H54 (cell line): ENCODE measurements at regions not wholly inside any gene's neighbourhood (a gene's known extent, or its start where the extent isn't known, plus 50 kb on each side); places are given as distances from the start of the nearest gene placed in this dataset.

Source experiments
- DNase-seq: peaks from one replicate; pipeline ENCODE4 v3.0.0; 2011; ENCODE audit warnings: low spot score, mixed read lengths; ENCODE audit not compliant: insufficient read length
- FAIRE-seq: peaks from 3 replicates; lab custom pipeline; 2011; peaks lifted over from hg19 to GRCh38; lab: Jason Lieb, UNC
- POLR2A ChIP-seq: IDR thresholded peaks from 2 replicates; pipeline ENCODE4 v1.6.1; 2011; ENCODE audit warnings: low read depth, mild to moderate bottlenecking, low read length

DNA sequence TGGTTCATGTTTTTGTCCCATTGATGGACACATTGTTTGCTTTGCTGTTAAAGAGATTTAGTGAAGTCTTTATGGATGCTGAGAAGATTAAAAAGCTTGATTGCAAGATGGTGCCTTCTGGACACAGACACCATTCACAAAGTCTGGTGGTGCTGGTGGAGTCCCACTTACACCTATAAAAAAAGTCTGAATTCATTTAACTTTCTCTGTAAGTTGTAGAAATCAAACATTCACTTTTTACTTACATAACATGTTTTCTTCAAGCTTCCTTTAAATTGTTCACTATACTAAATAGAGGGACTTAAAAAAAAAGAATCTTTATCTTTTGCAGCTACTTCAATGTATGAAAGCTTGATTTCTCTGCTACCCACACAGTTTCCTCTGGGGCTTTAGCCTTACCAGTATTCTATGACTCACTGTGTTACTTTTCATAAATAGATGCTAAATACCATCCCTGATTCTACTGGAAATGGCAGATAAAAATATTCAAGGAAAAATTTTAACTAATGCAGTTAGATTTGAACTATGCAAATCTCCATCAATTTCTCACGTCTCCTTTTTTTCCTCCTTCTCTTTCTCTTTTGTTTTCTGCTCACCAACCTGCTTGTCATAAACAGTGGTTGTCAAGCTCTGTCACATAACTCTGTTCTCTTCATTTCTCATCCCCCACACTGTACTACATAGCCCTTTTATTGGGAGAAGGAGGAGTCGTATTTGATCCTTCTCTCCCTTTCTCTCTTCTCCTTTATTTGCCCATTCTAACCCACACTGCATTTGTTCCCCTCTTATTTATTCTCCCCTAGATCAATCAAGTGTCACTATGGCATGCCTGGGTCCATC is 89.7 kb downstream of the FAM76B start:
- TF ChIP-seq POLR2A, result no peak
- FAIRE-seq (no peak), DNase-seq (no peak)

DNA sequence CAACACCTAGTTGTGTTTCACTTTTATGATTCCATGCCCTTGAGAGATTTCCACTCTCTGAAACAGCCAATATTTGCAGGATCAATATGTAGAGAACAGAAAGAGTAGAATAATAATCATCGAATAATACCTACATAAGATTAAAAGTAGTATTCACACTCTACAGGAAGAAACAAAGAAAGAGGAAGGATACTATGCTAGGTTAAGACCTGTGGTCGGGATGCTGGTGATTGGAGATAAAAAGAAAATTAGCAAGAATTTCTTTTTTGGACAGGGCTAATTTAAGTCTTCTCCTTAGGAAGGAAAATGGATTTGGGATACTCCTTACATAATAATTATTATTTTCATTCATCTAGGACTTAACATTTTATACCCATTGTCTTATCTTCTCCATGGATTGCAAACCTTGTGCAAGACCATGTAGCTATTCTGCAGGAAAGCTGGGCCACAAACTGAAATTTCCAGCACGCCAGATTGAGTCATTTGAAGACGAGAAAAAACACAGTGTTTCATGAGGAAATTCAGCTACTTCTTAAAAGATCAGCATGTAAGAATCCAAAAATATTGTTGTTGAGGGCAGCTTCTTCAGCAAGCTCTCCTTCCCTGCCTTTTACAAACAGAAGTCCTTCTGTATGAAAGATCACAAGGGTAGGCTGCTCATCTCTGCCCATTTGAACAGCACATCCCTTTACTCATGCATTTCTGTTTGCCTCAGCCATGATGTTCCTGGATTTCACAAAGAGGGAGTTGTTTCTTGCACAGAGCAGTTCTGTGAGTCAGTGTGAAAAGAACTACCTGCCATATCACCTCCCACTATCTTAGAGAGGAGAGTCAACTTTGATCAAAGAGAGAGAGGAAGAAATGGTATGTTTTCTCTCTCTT is 90.7 kb downstream of the FAM76B start:
- no peak for TF ChIP-seq POLR2A
- DNase-seq (no peak), FAIRE-seq (no peak)

DNA sequence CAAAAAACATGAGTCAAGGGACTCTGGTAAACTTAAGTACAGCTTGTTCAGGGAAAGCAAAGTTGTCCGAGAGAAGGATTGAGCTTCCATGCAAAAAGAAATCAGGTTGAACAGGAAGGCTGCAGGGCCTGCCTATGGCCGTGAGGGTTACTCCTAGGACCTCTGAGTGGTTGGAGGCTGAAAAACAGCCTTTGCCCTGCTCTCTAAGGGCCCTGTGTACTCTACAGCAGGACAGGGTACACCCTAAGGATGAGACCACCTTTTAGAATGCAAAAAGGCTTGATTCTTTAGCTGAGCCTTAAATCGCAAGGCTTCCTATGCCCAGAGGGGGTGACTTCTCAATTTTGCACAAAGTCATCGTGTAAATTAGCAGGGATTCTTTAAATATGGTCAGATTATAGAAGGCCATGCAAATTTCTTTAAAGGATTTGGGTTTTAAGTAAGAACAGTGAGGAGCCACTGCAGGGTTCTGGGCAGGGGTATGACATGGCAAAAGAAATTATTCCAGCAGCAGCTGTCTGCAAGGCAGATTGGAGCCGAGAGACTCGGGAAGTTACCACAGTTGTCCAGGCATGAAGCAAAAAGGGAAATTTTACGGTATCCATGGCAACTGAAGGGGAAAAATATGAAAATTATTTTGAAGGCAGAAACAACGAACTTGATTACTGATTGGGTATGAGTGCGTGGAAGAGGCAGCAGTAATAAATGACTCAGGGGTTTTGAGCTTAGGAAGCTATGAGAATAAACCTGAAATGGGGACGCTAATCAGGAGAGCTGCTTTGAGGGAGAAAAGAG is 91.8 kb downstream of the FAM76B start:
- no peak for TF ChIP-seq POLR2A
- no peak for FAIRE-seq
- no peak for DNase-seq

DNA sequence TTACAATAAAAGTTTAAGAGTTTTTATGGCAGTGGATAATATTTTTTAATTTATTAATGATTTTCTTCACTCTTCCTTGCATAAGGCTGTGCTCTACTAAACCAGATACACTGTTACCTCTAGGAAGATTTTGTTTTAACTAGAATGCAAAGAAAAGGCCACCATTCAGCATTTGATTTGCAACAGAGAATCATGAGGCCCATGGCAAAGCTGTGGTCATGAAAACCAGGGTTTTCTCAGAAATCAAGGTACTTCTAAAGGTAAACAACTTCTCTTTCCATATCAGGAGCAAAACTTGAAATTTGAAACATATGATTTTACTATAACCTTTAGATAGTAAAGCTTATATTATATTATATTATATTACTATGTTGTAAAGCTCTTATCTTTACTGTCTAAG is 94.4 kb downstream of the FAM76B start:
- TF ChIP-seq POLR2A, result no peak
- FAIRE-seq (no peak), DNase-seq (no peak)

DNA sequence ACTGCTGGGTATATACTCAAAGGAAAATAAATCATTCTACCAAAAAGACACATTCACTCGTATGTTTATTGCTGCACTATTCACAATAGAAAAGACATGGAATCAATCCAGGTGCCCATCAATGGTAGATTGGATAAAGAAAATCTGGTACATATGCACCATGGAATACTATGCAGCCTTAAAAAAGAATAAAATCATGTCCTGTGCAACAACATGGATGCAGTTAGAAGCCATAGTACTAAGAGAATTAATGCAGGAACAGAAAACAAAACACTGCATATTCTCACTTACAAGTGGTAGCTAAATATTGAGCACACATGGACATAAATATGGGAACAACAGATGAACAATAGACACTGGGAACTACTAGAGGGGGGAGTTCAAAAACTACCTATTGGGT is 96.3 kb downstream of the FAM76B start:
- TF ChIP-seq POLR2A, result no peak
- DNase-seq (no peak), FAIRE-seq (no peak)

DNA sequence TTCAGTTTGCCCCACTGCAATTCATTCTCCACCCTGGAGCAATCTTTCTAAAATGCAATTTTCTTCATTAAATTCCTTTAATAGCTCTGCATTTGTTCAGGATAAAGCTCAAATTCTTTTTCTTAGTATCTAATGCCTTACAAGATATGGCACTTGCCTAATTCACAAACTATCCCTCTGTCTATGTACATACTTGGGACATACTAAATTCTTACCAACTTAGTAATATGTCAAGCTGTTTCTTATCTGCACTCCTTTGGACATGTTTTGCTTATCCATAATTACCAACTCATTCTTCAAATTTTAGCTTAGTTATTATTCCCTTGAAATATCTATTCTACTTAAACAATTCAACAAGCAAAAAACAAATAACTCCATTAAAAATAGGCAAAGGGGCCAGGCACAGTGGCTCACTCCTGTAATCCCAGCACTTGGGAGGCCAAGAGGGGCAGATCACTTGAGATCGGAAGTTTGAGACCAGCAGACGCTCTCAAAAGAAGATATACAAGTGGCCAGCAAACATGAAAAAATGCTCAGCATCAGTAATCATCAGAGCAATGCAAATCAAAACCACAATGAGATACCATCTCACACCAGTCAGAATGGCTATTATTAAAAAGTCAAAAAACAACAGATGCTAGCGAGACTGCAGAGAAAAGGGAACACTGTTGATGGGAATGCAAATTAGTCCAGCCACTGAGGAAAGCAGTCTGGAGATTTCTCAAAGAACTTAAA is 96.9 kb downstream of the FAM76B start:
- no peak for TF ChIP-seq POLR2A
- FAIRE-seq (no peak), DNase-seq (no peak)

DNA sequence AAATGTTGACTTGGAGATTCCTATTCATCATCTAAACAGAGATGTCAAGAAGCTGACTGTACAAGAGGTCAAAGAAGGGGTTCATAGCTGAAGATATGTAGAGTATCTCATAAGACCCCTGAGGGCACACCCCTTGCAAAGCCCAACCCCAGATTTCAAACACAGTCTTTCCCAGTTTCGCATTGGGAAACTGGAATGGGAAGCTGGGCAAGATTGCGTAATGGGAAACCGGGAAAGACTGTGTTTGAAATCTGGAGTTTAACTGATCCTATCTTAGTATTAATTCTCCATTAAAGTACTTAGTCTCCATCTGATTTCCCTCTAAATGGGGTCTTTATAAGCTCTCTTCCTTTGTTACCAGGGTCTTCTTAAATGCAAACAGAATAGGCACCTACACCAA is 99.5 kb downstream of the FAM76B start:
- no peak for FAIRE-seq
- TF ChIP-seq POLR2A, result no peak

DNA sequence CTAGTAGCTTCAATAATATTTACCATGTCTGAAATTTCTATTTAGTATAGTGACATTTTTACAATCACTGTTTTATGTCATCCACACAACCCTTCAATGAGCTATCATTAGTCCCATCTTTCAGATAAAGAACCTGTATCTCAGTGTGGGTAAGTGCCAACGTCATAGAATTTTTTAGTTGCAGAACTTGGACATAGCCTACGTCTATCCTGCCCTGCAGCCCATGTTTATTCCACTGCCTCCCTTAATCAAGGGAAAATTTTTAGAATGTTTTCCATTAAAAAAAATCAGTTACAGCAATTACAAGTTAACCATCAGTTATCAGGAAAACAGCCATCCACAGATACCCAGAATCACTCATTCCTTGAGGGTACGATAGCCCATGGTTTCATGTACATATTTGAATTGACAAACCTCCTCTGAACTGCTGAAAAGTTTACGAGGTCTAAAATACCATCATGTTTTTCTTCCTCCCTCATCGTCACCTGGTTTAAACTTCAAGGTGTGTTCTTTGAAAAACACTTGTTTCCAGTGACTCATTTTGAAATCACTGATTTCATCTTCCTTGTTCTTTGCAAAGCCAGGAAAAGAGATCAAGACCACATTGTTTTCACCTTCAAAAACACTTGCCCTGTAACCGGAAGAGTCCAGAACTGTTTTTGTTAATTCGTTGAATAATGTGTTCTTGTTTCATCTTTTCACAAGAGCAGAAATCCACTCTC is 100.9 kb downstream of the FAM76B start:
- FAIRE-seq (no peak), DNase-seq (no peak)
- TF ChIP-seq POLR2A, result no peak

More for the DNA sequence above, 99.5 kb downstream of the FAM76B start:
- DNase-seq, result no peak

DNA sequence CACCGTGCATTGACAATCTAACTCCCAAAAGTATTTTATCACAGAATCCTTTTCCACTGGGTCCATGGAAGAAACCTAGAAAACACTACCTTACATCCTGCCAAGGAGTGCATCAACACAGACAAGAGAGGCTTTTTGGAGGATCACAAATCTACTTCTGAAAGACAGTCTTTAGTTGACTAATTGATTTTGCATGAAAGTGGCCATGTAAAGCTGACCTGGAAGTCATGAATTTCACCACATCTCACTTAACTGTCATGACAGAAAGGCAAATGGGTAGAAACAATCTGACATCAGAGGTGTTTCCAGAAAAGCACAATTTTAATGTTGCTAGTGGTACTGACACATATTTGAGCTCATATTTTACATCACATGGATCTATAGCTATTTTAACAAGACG is 101.6 kb downstream of the FAM76B start:
- TF ChIP-seq POLR2A, result no peak
- FAIRE-seq, result no peak
- no peak for DNase-seq

DNA sequence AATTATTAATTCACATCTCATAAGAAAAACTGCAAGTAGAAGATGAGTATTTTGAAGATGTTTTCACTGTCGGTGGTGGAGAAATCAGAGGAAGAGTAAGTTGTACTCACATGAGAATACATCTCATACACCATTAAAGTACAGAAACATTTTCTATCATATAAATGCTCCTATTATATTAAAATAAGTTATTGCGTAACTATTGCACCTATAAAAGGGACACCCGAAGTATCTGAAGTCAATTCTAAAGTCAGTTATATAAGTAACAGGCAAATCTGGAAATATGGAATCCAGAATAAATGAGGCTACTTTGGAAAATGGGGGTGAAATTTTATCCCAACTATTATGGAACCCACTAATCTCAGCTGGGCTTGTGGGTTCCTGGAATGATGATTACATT is 103.3 kb downstream of the FAM76B start:
- no peak for FAIRE-seq
- DNase-seq, result no peak
- TF ChIP-seq POLR2A, result no peak

DNA sequence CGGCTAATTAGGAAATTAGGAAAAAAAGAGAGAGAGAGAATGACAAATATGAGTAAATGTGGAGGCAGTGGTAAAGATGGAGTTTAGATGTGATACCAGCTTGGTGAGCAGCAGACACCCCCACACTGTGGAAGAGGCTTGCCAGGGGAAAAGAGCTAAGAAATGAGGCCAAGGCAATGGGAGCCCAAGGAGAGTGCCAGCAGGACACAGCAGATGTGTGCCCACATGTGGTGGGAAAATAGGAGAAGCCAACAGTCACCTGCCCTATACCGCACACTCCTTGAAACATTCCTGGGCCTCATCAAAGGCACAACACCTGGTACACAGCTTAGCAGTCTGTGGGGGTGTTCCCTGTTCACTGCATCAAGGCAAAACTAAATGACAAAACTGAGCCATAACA is 104.9 kb downstream of the FAM76B start:
- DNase-seq (no peak), FAIRE-seq (no peak)
- TF ChIP-seq POLR2A, result no peak

DNA sequence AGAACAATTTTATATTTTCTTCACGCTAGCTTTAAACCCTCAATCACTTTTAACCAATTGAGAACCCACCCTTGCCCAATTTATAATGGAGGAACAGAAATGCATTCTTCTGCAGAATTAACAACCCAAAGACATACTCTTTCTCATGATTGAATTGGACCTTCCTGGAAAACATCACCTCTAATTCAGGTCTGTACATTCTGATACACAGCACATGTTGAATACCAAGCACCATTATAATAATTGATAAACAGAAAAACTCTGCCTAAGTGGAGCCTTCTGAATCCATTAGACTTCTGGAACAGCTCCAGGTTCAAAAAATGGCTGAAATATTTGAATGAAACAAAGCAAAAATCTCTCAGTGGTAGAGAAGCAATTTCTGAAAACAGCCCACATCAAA is 105.4 kb downstream of the FAM76B start:
- no peak for DNase-seq
- no peak for TF ChIP-seq POLR2A
- FAIRE-seq, result no peak

DNA sequence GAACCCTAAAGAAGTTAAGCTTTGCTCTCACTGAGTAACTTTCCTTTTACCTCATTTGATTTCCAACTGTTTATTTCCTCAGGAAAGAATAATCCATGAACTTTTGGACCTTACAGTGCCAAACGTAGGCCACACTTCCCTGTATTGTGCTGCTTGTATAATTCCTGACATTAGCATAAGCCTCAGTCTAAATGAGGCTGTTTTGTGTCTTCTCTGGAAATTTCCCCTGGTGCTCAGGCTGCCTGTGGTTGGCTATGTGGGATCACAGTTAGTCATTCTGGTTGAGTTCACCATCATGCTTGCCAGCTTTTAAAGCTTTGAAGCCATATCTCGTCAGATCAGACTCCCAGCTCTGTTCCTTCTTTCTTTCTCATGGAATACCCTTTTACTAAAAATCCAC is 107.0 kb downstream of the FAM76B start:
- no peak for TF ChIP-seq POLR2A

More for the DNA sequence above, 107.0 kb downstream of the FAM76B start:
- no peak for DNase-seq
- no peak for FAIRE-seq
